Right lobe of liver (tissue), 6 donors: ENCODE measurements at regions not wholly inside any gene's neighbourhood (a gene's known extent, or its start where the extent isn't known, plus 50 kb on each side); places are given as distances from the start of the nearest gene placed in this dataset.

Experiments
- ATAC-seq, 4 donors: fragments of 200-7000 bp; cut with Tn5 transposase; one replicate each; pipeline ENCODE4 v1.9.1; 2020; ENCODE audit warnings: mild to moderate bottlenecking in 4 of 4, moderate library complexity in 4 of 4
- DNase-seq, 3 donors: peaks; one replicate each; pipeline ENCODE4 v3.0.0-alpha.2; 2020
- H3K27ac ChIP-seq, 3 donors: fragments of 200-600 bp; one replicate each; pipeline ENCODE4 v1.8.0; 2022
- H3K27me3 ChIP-seq, 2 donors: fragments of 200-600 bp; one replicate each; pipeline ENCODE4 v1.8.0; 2022
- H3K36me3 ChIP-seq, 4 donors: fragments of 200-600 bp; sonication (generic) in 1 of 4; one replicate each; pipeline versions ENCODE4 v1.5.1 to v1.8.0; 2017 to 2022; ENCODE audit warnings: control low read depth in 1 of 4
- H3K4me1 ChIP-seq, 4 donors: fragments of 200-600 bp; sonication (generic) in 1 of 4; one replicate each; pipeline versions ENCODE4 v1.5.1 to v1.8.0; 2017 to 2022; ENCODE audit warnings: control low read depth in 1 of 4
- H3K4me3 ChIP-seq, 3 donors: fragments of 200-600 bp; one replicate each; pipeline ENCODE4 v1.8.0; 2022
- H3K9me3 ChIP-seq, 4 donors: fragments of 200-600 bp; sonication (generic) in 1 of 4; one replicate each; pipeline versions ENCODE4 v1.5.1 to v1.8.0; 2017 to 2022; ENCODE audit warnings: control low read depth in 1 of 4
- CTCF ChIP-seq, 4 donors: fragments of 200-600 bp in 3 of 4; fragments of 450-650 bp in 1 of 4; IDR thresholded peaks; one replicate each; pipeline versions ENCODE4 v1.5.1 to v1.8.0; 2016 to 2022; ENCODE audit warnings: antibody characterized with exemption in 4 of 4, mild to moderate bottlenecking in 2 of 4
- POLR2A ChIP-seq: fragments of 450-650 bp; IDR thresholded peaks from one replicate; pipeline ENCODE4 v1.6.1; 2017; ENCODE audit warnings: antibody characterized with exemption, mild to moderate bottlenecking
- WGBS: methylation state at CpG from one replicate; pipeline ENCODE4 v1.1.6; 2018; ENCODE audit warnings: low coverage, low lambda C conversion rate; ENCODE audit not compliant: insufficient coverage; ENCODE audit errors: missing lambda C conversion rate; 5-methylcytosine and 5-hydroxymethylcytosine counted together
- intact Hi-C, 2 donors: fragments of 100-400 bp; cut with DNase I; formaldehyde crosslinking; loops; one replicate each; pipeline versions ENCODE4 v1.11.2 to v1.14.1; 2022
- donor health status: DM: no; HTN: yes; CAD: no.
- donor health status: DM: no; HTN: no; CAD: no.
- donor health status: DM: no; HTN: no; CAD: no.
- donor health status: DM: no; HTN: yes; CAD: no.
- donor health status: DM: no; HTN: yes; CAD: no.

- 20% methylated on average over 5 of the region's 9 CpGs for WGBS
- H3K27ac ChIP-seq, result no peak overlapping the region
- H3K4me3 ChIP-seq, result no peak overlapping the region
- ATAC-seq (peak; percentile 97 to 99 (median 98)), DNase-seq (peak; percentile 73 to 80 (median 75))
- TF ChIP-seq POLR2A (no peak), CTCF (IDR thresholded peaks at IDR 0.05) (peak; percentile 82 to 95 (median 94))
- no peaks in the 10 kb centered on the region for H3K9me3 ChIP-seq
- no peaks in the 10 kb centered on the region for H3K4me1 ChIP-seq
- H3K36me3 ChIP-seq, result no peaks in the 10 kb centered on the region
- intact Hi-C loops, result no loop called here
- H3K27me3 ChIP-seq, result no peaks in the 10 kb centered on the region
Measured at GRCh38 chr3:17841190-17841828, 98.9 kb upstream of the TBC1D5 start.

- WGBS, result 66% methylated on average over 4 of the region's 5 CpGs
- TF ChIP-seq CTCF (IDR thresholded peaks at IDR 0.05) (no peak), POLR2A (no peak)
Measured at GRCh38 chr3:17840651-17841050, 98.2 kb upstream of the TBC1D5 start.

GRCh38 chr3:17840126-17840525 lies 97.7 kb upstream of the TBC1D5 start:
- TF ChIP-seq POLR2A (no peak), CTCF (IDR thresholded peaks at IDR 0.05) (no peak)
- Histone ChIP-seq H3K9me3 (no peaks in the 10 kb centered on the region), H3K36me3 (no peaks in the 10 kb centered on the region), H3K4me3 (no peak overlapping the region), H3K4me1 (no peaks in the 10 kb centered on the region), H3K27ac (no peak overlapping the region), H3K27me3 (no peaks in the 10 kb centered on the region)
- intact Hi-C loops, result no loop called here
- no peak for DNase-seq
- ATAC-seq, result no peak
- 81% methylated on average over 4 of the region's 4 CpGs for WGBS

More at GRCh38 chr3:17840651-17841050, 98.2 kb upstream of the TBC1D5 start:
- Histone ChIP-seq H3K27ac (no peak overlapping the region), H3K4me3 (no peak overlapping the region), H3K4me1 (no peaks in the 10 kb centered on the region), H3K36me3 (no peaks in the 10 kb centered on the region), H3K9me3 (no peaks in the 10 kb centered on the region), H3K27me3 (no peaks in the 10 kb centered on the region)
- ATAC-seq, result no peak
- no peak for DNase-seq
- intact Hi-C loops, result no loop called here

- no peaks in the 10 kb centered on the region for H3K27me3 ChIP-seq
- no peak for ATAC-seq
- WGBS, result 62% methylated on average over 6 of the region's 6 CpGs
- H3K36me3 ChIP-seq, result no peaks in the 10 kb centered on the region
- no peak for DNase-seq
- intact Hi-C loops, result no loop called here
- no peak overlapping the region for H3K27ac ChIP-seq
- H3K9me3 ChIP-seq, result no peaks in the 10 kb centered on the region
- TF ChIP-seq CTCF (IDR thresholded peaks at IDR 0.05), result no peak
- TF ChIP-seq POLR2A, result no peak
- H3K4me3 ChIP-seq, result no peak overlapping the region
- H3K4me1 ChIP-seq, result no peaks in the 10 kb centered on the region
Measured at GRCh38 chr3:17836919-17837318, 94.5 kb upstream of the TBC1D5 start.

GRCh38 chr3:17836092-17836491 lies 93.7 kb upstream of the TBC1D5 start:
- no peaks in the 10 kb centered on the region for H3K4me1 ChIP-seq
- intact Hi-C loops, result no loop called here
- no peaks in the 10 kb centered on the region for H3K9me3 ChIP-seq
- H3K36me3 ChIP-seq, result no peaks in the 10 kb centered on the region
- ATAC-seq, result no peak
- no peak overlapping the region for H3K27ac ChIP-seq
- 96% methylated on average over 3 of the region's 3 CpGs for WGBS
- DNase-seq, result no peak
- H3K27me3 ChIP-seq, result no peaks in the 10 kb centered on the region
- TF ChIP-seq CTCF (IDR thresholded peaks at IDR 0.05) (no peak), POLR2A (no peak)
- H3K4me3 ChIP-seq, result no peak overlapping the region
